ENCODE measurements at regions not wholly inside any gene's neighbourhood (a gene's known extent, or its start where the extent isn't known, plus 50 kb on each side); places are given as distances from the start of the nearest gene placed in this dataset.

DNA sequence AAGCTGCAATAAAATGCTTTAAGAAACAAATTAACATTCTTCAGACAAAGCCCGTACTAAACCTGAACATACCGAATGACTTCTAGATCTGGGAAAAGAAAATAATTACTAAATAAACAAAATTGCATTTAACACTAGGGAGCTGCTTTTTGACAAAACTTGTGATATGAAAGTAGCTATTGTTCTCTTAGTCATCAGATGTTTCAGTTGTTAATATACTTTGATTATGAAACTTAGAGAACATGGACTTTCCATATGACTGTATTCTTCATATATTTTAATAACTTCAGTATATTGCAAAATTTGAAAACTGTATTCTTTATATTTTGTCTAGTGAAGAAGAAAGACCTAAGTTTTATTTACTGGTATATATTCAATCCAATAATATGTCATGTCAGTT, 1262.1 kb downstream of the NCAM2 start:
- TF ChIP-seq E2F5 (CRISPR knock-in tag; IDR thresholded peaks at IDR 0.05) = no peak
- TF ChIP-seq CDX4 (CRISPR knock-in tag; IDR thresholded peaks at IDR 0.05; ENCODE audit: borderline replicate concordance) = no peak
- no peak for TF ChIP-seq MAX (CRISPR knock-in tag; IDR thresholded peaks at IDR 0.05)
- TF ChIP-seq FOXP1 (CRISPR knock-in tag; IDR thresholded peaks at IDR 0.05; ENCODE audit: borderline replicate concordance) = no peak
- no peak for TF ChIP-seq USF2 (CRISPR knock-in tag; IDR thresholded peaks at IDR 0.05)

Data from WTC11 (cell line).